OCI-LY3 (cell line): ENCODE measurements at regions not wholly inside any gene's neighbourhood (a gene's known extent, or its start where the extent isn't known, plus 50 kb on each side); places are given as distances from the start of the nearest gene placed in this dataset.

Experiments used
- CTCF ChIP-seq: fragments of 200-600, 300-600 bp; sonication (generic); IDR thresholded peaks from 2 replicates; pipeline ENCODE4 v1.5.1; 2014; ENCODE audit warnings: antibody characterized with exemption, low read length, low read depth
- EZH2phosphoT487 ChIP-seq: fragments of 200-600 bp; shearing (Covaris generic); IDR thresholded peaks from 2 replicates; pipeline ENCODE4 v1.6.1; 2018; ENCODE audit warnings: antibody characterized with exemption, mixed run types, low read depth

- TF ChIP-seq CTCF (no peak), EZH2phosphoT487 (no peak)
Observed at GRCh38 chr5:125510651-125511050, 764.2 kb upstream of the ZNF608 start.
